HT-29 (cell line): ENCODE measurements at regions not wholly inside any gene's neighbourhood (a gene's known extent, or its start where the extent isn't known, plus 50 kb on each side); places are given as distances from the start of the nearest gene placed in this dataset.
"Not testable (repeated sequence)": the region's sequence is repeated elsewhere in the genome, so short reads cannot be mapped to it uniquely, and the experiment has no call there.

ENCODE experiments used
- DNase-seq: peaks from one replicate; pipeline ENCODE4 v3.0.0-alpha.2; 2015; ENCODE audit warnings: low spot score

DNA sequence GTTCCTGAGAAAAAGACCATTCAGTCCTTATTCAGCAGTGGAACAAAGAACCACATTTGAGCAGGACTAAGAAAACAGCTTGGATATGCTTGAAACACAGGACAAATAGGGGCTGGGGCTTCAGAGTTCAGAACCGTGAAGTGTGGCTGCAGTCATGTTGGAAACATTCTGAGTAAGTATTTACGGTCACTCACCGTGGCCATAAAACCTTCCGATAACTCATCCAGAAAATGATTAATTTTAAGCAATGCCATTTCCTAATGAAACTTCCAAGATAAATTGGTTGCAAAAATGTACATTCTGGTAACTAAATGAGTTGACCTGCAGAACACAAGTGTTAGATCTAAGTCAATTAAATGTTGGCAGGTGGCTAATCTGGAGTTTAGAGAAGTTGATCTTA, 279.2 kb downstream of the CXCL12 start:
- DNase-seq, result no peak

DNA sequence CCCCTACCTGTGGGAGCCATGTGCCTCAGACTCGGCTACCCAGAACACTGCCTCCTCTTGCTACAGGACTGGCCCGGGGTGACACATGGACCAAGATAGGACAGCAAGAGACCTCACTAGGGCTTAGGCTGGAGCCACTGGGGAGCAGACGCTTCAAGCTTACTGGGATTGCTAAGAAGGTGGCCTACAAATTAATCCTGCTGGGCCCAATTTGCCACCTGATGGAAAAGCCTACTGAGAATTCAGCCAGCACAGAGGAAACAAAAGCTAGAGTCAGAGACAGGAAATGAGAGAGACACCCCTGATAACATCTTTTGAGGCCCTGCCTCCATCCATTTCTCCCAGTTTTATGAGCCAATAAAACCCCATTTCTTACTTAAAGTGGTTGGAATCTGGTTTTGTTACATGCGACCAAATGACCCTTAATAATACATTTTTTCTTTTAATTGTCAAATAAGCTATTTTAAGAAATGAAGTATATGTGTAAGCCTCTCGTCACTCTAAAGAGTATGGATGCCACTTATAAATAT, 282.1 kb downstream of the CXCL12 start:
- peak; percentile 41 for DNase-seq

DNA sequence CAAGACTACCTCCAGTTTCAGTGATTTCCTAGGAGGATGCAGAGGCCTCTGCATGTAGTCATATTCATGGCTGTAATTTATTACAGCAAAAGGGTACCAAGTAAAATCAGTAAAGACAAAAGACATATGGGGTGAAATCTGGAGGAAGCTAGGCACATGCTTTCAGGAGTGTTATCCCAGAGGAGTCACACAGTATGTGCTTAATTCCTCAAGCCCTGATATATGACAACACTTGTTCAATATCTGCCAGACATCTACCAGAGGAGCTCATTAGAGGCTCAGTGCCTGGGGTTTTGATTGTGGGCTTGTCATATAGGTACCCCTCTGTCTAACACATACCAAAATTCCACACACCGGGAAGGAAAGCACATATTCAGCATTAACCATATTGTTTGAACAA, 283.8 kb downstream of the CXCL12 start:
- DNase-seq, result no peak

DNA sequence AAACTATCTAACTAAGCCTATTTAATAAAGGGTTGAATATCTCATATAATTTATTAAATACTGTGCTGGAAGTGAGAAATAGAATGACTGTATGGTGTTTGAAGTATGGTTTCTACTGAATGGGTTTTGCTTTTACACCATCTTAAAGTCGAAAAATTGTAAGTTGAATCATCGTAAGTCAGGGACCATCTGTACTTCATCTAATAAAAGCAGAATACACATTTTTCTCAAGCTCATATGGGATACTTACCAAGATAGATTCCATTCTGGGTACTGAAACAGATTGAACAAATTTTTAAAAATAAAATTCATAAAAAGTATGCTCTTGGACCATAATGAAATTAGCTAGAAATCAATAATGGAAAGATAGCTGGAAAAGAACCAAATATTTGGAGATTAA, 285.4 kb downstream of the CXCL12 start:
- no peak for DNase-seq

DNA sequence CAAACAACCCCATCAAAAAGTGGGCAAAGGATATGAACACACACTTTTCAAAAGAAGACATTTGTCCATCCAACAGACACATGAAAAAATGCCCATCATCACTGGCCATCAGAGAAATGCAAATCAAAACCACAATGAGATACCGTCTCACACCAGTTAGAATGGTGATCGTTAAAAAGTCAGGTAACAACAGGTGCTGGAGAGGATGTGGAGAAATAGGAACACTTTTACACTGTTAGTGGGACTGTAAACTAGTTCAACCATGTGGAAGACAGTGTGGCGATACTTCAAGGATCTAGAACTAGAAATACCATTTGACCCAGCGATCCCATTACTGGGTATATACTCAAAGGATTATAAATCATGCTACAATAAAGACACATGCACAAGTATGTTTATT, 288.7 kb downstream of the CXCL12 start:
- not testable (repeated sequence) for DNase-seq

DNA sequence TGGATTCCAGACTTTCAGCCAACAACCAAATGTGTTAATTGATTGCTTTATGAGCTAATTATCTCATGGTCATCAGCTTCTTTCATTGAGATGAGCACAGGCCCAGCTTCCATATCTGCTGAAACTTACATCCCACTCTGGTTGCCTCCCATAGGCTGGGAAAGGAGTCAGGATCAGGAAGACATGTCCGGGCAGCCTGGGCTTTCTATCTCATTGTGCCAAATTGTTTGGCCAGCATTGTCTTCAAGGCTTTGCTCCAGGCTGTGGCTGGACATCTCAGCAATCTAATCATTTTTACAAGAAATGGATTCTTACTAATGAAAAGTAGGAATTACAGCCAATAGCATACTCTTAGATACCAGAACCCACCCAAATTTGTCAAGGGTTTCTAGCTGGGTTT, 295.2 kb downstream of the CXCL12 start:
- DNase-seq, result no peak

DNA sequence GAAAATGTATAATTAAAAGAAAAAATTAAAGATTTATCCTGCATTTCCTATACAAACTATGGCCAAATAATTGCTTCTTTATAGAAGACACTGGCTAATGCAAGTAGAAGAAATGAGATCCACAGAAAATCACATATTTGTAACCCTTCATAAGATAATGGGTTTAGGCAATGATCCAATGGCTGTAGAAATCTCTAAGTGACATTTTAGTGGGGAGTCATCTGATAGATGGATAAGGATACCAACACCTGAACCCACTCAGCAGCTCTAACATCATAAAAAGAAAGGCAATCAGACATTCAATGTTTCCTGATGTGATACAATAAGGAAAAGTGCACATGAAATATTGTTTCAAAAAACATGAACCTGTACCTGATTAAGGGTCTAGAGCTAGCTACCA, 297.5 kb downstream of the CXCL12 start:
- no peak for DNase-seq

DNA sequence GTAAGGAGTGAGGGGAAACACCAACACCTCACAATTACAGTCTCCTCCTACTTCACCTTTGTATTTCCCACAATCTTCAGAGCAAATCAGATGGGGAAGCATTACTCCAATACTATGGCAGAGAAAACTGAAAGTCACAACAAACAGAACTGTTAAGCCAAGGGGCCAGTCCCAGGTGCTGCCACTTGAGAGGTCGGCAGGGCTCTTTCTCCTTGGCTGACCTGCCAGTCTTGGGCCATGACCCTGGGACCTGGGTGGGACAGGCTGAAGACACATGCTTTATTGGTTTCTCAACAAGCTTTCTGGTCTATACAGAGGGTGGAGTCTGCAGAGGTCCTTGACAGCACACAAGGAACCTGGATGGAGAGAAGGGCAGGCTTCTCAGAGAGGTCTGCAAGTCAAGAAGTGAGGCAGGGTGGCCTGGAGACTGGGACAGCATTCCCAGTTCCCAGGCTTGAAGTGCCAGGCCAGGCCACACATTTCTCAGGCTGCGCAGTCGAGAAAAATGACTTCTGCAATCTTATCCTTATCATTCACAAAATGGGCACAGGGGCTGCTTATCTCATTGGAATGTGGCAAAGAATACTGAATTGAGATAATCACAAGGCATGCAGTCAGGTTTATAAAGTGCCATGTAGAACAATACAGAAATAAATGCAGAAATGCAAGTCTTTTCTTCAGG, 301.0 kb downstream of the CXCL12 start:
- no peak for DNase-seq

DNA sequence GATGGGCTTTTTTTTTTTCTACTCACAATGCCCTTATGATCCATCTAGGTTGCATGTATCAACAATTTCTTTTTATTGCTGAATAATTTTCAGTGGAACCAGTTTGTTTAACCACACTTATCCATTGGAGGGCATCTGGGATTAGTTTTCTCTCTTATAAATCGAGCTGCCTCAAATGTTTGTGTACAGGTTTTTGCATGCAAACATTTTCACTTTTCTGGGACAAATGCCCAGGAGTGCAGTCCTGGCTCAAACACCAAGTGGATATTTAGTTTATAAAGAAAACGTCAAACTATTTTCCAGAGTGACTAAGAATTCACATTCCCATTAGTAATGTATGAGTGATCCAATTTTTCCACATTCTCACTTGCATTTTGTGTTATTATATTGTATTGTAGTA, 313.4 kb downstream of the CXCL12 start:
- DNase-seq, result no peak

DNA sequence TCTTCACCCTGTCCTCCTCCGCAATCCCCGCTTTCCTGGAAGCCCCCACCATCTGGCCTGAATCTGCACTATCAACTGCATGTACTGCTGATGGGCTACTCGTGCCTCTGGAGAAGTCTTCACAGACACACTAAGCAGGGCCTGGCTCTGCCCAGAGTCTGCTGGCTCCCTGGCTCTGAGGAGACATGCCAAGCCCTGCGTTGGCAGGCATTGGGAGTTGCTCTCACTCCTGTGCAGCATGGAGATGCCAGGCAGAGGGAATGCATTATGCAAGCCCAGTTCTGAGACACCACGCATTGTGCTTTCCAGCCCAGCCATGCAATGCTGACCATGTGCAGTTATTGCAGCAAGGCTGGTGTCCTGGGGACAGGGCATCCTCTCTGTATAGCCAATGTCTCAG, 314.6 kb downstream of the CXCL12 start:
- DNase-seq, result no peak

DNA sequence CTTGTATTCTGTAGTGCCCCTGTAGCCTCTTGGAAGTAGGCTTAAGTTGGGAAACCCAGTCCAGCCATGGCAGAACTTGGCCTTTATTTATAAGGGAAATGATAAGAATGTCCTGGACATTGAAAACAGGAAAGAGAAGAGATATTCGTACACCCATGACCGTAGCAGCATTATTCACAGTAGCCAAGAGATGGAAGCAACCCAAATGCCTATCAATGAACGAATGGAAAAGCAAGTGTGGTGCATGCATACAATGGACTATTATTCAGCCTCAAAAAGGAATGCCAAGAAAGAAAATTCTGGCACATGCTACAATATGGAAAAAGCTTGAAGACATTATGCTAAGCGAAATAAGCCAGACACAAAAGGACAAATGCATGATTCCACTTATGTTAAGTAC, 315.3 kb downstream of the CXCL12 start:
- no peak for DNase-seq

DNA sequence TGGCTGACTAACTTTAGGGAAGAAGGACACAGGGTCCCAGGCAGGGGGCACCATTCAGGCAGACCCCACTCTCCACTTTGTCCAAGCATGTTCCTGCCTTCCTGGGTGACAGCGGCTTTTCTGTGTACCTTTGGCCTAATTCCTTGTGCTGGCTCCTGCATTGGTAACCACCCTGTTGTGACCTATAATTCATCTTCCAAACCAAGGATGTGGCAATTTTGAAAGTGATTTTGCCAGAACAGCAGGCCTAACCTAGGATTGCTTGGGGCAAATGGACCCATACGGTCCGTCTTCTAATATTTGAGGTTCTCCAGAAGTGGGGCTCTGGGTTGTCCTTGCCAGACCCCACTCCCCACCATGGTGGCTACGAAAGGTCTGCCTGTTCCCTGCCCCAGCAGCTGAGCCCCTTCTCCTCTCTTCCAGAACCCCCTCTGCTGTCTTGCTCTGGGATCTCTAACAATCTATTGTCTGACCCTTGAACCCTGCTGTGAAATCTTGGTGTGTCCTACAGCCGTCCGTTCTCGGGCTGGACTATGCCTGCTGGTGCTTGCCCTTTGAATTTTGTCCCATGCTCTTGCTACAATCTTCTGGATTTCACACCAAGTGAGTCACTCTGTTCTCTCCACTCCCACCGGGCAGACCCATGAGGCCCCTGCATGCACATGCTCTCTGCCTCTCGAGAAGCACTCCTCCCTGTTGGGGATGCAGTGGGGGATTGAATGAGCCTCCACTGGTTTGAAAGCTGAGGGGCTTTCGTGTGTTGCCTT, 316.0 kb downstream of the CXCL12 start:
- no peak for DNase-seq

DNA sequence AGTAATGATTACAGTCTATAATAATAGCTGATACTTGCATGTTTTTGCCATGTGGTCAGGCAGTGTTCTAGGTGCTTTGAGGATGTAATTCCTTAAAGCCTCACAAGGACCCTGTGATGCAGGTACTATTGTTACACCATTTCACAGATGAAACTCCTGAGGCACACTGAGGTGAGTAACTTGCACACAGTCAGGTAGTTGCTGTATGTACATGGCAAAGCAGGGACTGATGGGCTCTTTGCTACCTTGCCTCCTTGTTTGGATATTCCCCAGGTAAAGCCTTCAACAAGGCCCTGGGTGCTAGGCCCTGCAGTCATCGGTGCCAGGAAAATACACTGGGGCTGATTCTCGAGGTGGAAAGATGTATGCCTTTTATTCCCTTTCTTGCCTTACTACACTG, 317.5 kb downstream of the CXCL12 start:
- DNase-seq, result no peak

DNA sequence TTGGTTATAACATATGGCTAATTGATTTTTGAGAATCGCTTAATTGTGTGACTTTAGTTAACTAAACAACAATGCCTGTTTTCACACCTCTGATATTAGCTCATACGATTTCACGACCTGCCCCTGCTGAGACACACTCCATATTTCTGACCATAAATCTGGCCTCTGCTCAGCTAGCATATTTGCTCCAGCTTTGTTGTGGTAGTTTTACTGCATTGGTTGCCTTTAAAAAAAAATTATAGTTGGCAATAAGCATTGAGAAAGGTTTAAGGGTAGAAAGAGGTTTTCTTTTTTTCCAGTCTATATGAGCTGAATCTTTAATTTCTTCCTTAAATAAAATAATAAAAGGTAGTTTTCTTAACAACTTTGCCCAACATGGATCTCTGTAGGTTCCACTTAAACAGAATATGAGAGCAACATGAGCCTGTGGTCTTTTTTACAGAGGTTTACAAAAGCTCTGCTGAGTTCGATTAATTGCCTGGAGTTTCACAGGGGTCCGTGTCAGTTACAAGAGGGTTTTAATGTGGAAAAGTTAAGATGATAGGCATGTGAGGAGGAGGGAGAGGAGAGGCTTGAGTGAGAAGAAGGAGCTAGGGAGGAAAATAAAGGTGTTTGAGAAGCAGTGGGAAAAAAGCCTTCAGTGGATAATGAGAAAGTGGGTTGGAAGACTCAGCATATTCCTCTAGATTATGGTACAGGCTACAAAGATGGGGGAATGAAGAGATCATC, 318.2 kb downstream of the CXCL12 start:
- no peak for DNase-seq

DNA sequence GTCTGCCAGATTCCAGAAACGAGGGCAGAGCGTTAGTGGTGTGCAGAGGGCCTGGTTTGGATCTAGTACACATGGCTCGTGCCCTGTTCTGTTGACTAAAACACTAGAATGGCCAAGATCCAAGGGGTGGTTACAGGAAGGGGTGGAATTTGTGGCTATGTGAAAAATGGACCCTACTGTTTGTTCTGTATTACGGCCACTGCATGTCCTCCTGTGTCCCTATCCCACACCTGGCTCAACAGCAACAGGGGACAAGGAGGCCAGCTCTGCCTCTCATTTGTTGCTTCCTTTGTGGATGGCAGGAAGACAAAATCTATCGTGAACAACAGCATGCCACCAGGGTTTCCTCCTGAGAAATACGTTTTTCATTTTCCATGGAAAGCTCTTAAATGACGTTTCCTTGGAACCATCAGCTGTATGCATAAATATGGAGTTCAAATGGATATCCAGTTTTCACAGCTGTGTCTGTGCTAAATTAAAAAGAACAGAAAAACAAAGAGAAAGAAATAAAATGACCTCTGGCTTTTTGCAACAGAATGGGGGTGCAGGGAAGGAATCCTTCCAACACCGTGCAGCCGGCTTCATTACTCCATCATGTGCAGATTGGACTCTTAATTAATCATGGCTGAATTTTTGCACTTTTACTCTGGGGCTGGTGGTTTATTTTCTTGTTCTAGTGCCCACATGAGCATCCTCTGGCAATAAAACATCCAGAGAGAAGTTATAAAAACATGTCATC, 318.9 kb downstream of the CXCL12 start:
- no peak for DNase-seq

DNA sequence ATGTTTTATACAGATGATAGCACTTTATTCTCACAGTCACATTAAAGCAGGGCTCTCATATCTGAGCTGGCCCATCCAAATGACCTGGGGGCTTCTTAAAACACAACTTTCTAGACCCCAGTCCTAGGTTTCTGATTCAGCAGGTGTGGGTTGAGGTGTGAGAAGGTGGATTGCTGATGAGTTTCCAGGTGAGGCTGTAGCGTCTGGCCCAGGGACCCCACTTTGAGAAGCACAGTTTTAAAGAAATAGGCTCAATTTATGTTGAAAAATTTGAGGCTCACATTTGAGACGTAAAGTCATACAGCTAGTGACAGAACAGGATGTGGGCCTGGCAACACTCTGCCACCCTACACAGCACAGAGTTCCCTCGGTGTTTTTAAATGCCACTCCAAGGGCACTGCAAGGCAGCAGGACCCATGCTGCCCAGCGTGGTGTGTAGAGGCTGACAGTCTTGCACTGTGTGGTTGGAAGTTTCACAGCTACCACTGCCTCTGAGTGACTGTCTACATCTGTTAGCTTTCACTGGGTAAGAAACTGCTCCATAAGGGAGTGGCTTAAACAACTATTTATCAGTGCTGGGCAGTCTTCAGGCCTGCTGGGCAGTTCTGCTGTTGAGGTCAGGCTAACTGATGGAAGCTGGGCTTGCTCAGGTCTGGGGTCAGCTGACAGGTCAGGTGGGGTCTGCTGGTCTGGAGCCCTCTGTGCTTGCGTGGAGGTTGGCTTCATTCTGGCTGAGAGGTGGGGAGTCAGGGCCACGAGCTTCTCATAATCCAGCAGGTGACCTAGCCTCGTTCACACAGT, 319.7 kb downstream of the CXCL12 start:
- DNase-seq, result no peak

DNA sequence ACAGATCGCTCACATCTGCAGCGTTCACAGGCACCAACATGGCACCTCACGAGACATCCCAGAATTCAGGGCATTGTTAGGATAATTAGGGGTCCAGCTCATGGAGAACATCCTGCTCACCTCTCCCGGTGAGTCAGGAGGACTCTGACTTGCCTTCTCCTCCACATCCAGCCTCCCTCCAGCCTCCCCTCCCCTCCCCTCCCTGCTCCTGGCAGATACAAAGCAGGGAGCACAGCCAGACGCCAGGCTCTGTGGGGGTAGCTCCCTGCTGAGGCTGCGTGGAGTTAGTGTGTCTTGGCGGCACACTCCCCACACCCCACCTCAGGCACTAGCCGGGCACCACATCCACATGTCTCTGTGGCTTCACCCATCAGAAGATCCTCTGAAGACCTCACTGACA, 320.6 kb downstream of the CXCL12 start:
- no peak for DNase-seq

DNA sequence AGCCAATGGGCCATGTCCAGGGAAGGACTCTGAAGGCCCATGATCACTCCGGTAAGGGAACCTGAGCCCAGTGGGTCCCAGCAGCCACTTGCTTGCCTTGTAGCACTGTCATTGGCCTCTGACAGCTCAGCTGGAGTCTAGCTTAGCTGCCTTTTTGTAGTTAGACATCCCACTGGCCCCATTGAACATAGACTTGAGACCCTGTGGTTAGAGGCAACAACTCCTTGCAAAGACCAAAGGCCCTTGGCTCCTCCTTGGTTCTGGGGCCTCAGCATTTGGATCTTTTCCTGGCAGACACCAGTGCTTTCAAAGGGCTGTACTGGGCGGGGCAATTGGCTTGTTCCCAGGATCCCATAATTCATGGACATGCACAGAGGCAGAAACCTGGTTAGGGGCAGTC, 321.2 kb downstream of the CXCL12 start:
- no peak for DNase-seq

DNA sequence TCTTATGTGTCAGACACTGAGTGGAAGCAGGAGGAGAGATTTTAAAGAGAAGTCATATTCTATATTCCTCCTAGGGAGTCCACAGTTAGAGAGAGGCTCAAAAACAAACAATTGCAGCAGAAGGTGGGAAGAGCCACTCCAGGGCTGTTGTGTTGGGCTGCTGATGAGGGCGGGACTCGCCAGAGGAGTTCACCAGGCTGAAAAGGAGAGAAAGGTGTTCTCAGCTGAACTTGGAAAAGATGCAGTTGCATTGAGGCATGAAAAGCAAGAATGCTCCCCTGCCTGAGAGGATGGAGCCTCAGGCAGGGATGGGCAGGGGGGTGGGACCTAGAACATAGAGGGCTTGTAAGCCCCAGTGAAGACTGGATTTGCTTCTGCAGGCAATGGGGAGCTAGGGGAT, 324.2 kb downstream of the CXCL12 start:
- no peak for DNase-seq

DNA sequence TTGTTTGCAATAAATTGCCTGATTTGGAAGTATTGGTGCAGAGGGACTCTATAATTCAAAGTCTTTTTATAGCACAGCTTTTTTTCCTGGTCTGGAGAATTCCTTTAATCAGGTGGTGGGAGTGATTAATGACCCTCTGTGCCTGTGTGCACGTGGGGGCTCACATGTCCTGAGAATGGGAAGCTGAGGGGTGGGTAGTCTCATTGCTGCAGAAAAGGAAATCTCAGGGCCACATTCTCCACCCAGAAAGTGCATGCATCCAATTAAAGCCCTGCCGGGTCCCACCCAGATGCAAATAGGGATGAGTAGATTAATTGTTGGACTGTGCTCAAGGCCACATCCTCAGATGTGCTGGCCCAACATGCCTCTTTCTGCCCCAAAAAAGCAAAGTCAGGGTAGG, 324.7 kb downstream of the CXCL12 start:
- DNase-seq, result no peak

DNA sequence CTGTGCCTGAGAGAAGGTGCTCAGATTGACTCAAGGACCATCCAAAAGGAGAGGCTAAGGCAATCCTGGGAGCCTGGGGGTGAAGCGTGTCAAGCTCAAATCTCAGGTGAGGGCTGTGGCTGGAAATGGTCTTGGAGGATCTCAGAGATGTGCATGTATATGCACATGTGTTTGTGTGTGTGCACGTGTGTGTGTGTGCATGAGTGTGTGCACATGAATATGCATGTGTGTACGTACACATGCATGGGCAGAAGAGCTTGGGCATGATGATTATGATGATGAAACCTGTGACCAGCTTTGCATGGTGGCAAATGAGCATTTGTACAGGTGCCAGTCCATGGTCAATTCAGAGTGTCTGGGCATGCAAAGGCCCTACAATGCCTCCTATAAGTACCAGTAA, 326.6 kb downstream of the CXCL12 start:
- no peak for DNase-seq
